HEK293 (cell line): ENCODE measurements at regions not wholly inside any gene's neighbourhood (a gene's known extent, or its start where the extent isn't known, plus 50 kb on each side); places are given as distances from the start of the nearest gene placed in this dataset.
A peak's percentile ranks its signal among the peaks of the same experiment; 100 is the strongest.

Experiments
- CTCF ChIA-PET: fragments of 350-600 bp; formaldehyde crosslinking; extraction: SDS; loops from one replicate; lab custom pipeline; 2021; ENCODE audit warnings: antibody characterized with exemption; lab: Yijun Ruan, JAX
- POLR2A ChIA-PET: fragments of 300-600 bp; formaldehyde crosslinking; extraction: SDS; loops from one replicate; lab custom pipeline; 2020; ENCODE audit warnings: antibody characterized with exemption, inconsistent platforms; lab: Yijun Ruan, JAX
- H3K27ac ChIP-seq: fragments of 200-500 bp; sonication (Bioruptor generic); 2 replicates; pipeline ENCODE4 v1.5.1; 2014; ENCODE audit warnings: low read depth, low read length, control low read depth, inconsistent platforms; ENCODE audit errors: extremely low read depth
- H3K36me3 ChIP-seq, 2 experiments: fragments of 200-500 bp in 1 of 2; sonication (Bioruptor generic) in 1 of 2; 1 replicate in 1 of 2; 2 replicates in 1 of 2; pipeline ENCODE4 v1.5.1; 2014 to 2017; ENCODE audit warnings: inconsistent platforms in 2 of 2, low read length in 2 of 2; ENCODE audit not compliant: control insufficient read depth in 2 of 2, insufficient read depth in 1 of 2
- H3K4me1 ChIP-seq: fragments of 200-500 bp; sonication (Bioruptor generic); 2 replicates; pipeline ENCODE4 v1.5.1; 2014; ENCODE audit warnings: mild to moderate bottlenecking, low read length, inconsistent platforms; ENCODE audit not compliant: control insufficient read depth, insufficient read depth
- H3K4me3 ChIP-seq: 2 replicates; pipeline ENCODE4 v1.5.1; 2011; ENCODE audit warnings: low read depth, mild to moderate bottlenecking, control low read depth, low read length, moderate library complexity
- H3K9me3 ChIP-seq: fragments of 200-500 bp; sonication (Bioruptor generic); 2 replicates; pipeline ENCODE4 v1.5.1; 2014; ENCODE audit warnings: low read depth, low read length, inconsistent platforms; ENCODE audit not compliant: control insufficient read depth, insufficient read depth
- ATF2 ChIP-seq: fragments of 450-650 bp; formaldehyde crosslinking; IDR thresholded peaks from 2 replicates; pipeline ENCODE4 v1.5.1; 2016; ENCODE audit warnings: missing biosample characterization, missing genetic modification characterization, low read depth
- KLF7 ChIP-seq: fragments of 450-650 bp; formaldehyde crosslinking; IDR thresholded peaks from 2 replicates; pipeline ENCODE4 v1.5.1; 2016; ENCODE audit warnings: missing biosample characterization, missing genetic modification characterization, borderline replicate concordance
- PRDM4 ChIP-seq: fragments of 450-650 bp; formaldehyde crosslinking; IDR thresholded peaks from 2 replicates; pipeline ENCODE4 v1.5.1; 2017; ENCODE audit warnings: missing biosample characterization, missing genetic modification characterization
- YY2 ChIP-seq: fragments of 450-650 bp; formaldehyde crosslinking; IDR thresholded peaks from 2 replicates; pipeline ENCODE4 v1.5.1; 2016; ENCODE audit warnings: missing biosample characterization, missing genetic modification characterization
- ZBTB10 ChIP-seq: fragments of 450-650 bp; formaldehyde crosslinking; IDR thresholded peaks from 2 replicates; pipeline ENCODE4 v1.5.1; 2016; ENCODE audit warnings: missing biosample characterization, missing genetic modification characterization
- ZFP41 ChIP-seq: fragments of 450-650 bp; formaldehyde crosslinking; IDR thresholded peaks from 2 replicates; pipeline ENCODE4 v1.5.1; 2016; ENCODE audit warnings: missing biosample characterization, missing genetic modification characterization, borderline replicate concordance
- ZNF221 ChIP-seq: fragments of 450-650 bp; formaldehyde crosslinking; IDR thresholded peaks from 2 replicates; pipeline ENCODE4 v1.5.1; 2017; ENCODE audit warnings: missing biosample characterization, missing genetic modification characterization, borderline replicate concordance
- ZNF473 ChIP-seq: fragments of 450-650 bp; formaldehyde crosslinking; IDR thresholded peaks from 2 replicates; pipeline ENCODE4 v1.5.1; 2017; ENCODE audit warnings: missing biosample characterization, missing genetic modification characterization
- TF ChIP-seq, protein P1 (sequence below): fragments of 450-650 bp; formaldehyde crosslinking; IDR thresholded peaks from 2 replicates; pipeline ENCODE4 v1.5.1; 2017; ENCODE audit warnings: missing biosample characterization, mild to moderate bottlenecking, missing genetic modification characterization, moderate library complexity
- TF ChIP-seq, protein P2 (sequence below): IDR thresholded peaks from 2 replicates; pipeline ENCODE4 v1.6.1; 2011; ENCODE audit warnings: mild to moderate bottlenecking, low read depth, low read length, borderline replicate concordance
- TF ChIP-seq, protein P3 (sequence below): fragments of 450-650 bp; formaldehyde crosslinking; IDR thresholded peaks from 2 replicates; pipeline ENCODE4 v1.5.1; 2016; ENCODE audit warnings: missing biosample characterization, missing genetic modification characterization

GRCh38 chr5:26641492-26641891, 396.9 kb downstream of the CDH9 start (continued):
- TF ChIP-seq ZBTB10 (tag by site-specific recombination) (no peak), KLF7 (tag by site-specific recombination) (no peak)
- TF ChIP-seq, protein P1, sequence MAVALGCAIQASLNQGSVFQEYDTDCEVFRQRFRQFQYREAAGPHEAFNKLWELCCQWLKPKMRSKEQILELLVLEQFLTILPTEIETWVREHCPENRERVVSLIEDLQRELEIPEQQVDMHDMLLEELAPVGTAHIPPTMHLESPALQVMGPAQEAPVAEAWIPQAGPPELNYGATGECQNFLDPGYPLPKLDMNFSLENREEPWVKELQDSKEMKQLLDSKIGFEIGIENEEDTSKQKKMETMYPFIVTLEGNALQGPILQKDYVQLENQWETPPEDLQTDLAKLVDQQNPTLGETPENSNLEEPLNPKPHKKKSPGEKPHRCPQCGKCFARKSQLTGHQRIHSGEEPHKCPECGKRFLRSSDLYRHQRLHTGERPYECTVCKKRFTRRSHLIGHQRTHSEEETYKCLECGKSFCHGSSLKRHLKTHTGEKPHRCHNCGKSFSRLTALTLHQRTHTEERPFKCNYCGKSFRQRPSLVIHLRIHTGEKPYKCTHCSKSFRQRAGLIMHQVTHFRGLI = no peak

DNA sequence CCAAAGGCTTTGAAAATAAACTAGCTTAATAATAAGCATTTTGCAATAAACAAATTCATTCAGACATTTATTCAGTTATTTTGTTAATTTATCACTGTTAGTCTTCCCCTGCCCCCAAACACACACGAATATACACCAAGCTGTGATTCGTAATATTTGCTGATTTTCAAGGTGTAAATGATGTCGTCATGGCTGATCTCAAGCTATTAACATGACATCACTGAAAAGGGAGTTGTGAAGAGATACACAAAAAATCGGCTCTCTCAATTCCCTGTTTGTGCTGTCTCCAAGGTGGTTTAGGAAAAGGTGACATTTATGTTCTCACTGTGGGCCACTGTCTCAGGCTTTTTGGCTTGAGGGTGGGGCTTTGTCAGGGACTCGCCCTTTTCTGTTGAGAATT, 413.3 kb downstream of the CDH9 start:
- H3K4me3 ChIP-seq = no peak overlapping the region
- TF ChIP-seq ZFP41 (tag by site-specific recombination) (no peak), ATF2 (peak; percentile 70)
- TF ChIP-seq, all 188 proteins: peak for 1
- POLR2A ChIA-PET = no interaction called here
- no peak overlapping the region for H3K27ac ChIP-seq
- no peaks in the 10 kb centered on the region for H3K9me3 ChIP-seq
- CTCF ChIA-PET = no interaction called here
- no peaks in the 10 kb centered on the region for H3K4me1 ChIP-seq
- H3K36me3 ChIP-seq = no peaks in the 10 kb centered on the region

DNA sequence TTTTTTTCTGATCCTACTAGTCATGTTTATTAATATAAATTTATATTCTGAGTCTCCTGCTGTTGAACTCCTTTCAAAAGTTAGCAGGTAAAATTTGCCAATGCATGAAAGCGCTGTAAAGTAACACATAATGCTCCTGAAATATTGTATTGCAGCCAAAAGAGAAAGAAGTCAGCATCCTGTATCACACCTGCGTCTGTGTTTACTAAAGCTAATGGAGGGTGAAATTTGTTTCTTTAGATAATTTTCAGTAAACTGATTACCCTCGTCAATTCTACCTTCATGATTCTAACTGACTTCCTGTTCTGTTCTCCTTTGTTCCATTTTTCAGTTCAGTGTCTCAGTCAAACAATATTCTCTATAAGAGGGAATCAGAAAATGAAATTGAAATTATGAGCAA, 415.4 kb downstream of the CDH9 start:
- no peak for TF ChIP-seq ZNF221
- no peak for TF ChIP-seq PRDM4 (tag by site-specific recombination)
- TF ChIP-seq YY2 = no peak
- TF ChIP-seq, protein P2, sequence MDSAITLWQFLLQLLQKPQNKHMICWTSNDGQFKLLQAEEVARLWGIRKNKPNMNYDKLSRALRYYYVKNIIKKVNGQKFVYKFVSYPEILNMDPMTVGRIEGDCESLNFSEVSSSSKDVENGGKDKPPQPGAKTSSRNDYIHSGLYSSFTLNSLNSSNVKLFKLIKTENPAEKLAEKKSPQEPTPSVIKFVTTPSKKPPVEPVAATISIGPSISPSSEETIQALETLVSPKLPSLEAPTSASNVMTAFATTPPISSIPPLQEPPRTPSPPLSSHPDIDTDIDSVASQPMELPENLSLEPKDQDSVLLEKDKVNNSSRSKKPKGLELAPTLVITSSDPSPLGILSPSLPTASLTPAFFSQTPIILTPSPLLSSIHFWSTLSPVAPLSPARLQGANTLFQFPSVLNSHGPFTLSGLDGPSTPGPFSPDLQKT = no peak
- TF ChIP-seq ZNF473 (tag by site-specific recombination) = no peak
- TF ChIP-seq, protein P3, sequence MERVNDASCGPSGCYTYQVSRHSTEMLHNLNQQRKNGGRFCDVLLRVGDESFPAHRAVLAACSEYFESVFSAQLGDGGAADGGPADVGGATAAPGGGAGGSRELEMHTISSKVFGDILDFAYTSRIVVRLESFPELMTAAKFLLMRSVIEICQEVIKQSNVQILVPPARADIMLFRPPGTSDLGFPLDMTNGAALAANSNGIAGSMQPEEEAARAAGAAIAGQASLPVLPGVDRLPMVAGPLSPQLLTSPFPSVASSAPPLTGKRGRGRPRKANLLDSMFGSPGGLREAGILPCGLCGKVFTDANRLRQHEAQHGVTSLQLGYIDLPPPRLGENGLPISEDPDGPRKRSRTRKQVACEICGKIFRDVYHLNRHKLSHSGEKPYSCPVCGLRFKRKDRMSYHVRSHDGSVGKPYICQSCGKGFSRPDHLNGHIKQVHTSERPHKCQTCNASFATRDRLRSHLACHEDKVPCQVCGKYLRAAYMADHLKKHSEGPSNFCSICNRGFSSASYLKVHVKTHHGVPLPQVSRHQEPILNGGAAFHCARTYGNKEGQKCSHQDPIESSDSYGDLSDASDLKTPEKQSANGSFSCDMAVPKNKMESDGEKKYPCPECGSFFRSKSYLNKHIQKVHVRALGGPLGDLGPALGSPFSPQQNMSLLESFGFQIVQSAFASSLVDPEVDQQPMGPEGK (tag by site-specific recombination) = no peak
- ChIA-PET POLR2A (no interaction called here), CTCF (no interaction called here)

More for the DNA sequence above, 415.4 kb downstream of the CDH9 start:
- Histone ChIP-seq H3K27ac (no peak overlapping the region), H3K4me1 (no peaks in the 10 kb centered on the region), H3K4me3 (no peak overlapping the region), H3K9me3 (no peaks in the 10 kb centered on the region), H3K36me3 (no peaks in the 10 kb centered on the region)
